ENCODE measurements at regions not wholly inside any gene's neighbourhood (a gene's known extent, or its start where the extent isn't known, plus 50 kb on each side); places are given as distances from the start of the nearest gene placed in this dataset.

DNA sequence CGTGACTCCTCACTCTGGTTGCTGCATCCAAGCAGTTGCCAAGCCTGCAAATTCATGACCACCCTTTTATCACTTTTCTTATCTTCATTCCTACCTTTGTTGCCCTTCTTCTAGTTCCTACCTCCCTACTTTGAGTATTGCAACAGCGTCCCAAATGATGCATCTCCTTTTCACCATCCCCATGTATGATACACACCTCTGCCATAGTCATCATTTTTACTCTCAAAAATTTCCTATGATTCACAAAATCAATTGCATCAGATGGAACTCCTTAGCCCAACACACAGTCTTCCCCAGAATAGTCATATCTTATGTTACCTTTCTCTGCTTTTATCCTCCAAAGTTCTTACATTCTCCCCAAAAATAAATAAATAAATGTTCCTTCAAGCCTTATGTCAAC is 262.6 kb downstream of the TBL1XR1 start:
- no peak for DNase-seq (ENCODE audit: low read depth, low spot score)
- no peak overlapping the region for H3K27ac ChIP-seq

DNA sequence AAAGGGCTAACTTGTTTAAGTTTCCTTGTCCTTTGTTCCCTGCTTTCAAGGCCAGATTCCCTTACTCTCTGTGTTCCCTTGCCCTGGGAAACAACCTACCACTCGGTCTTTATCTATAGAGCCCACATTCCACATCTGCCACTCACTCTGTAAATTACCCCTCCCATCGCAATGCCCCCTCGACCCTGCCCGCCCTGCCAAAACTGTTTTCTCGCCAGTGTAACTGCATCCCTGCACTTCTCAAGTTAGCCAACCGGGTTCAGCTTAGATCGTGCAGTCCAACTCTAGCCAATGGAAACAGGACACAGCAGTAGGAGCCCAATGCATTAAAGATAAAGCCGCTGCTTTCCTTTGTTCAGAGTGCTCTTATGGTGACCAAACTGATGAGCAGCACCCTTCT is 263.6 kb downstream of the TBL1XR1 start:
- no peak for DNase-seq (ENCODE audit: low read depth, low spot score)
- no peak overlapping the region for H3K27ac ChIP-seq

DNA sequence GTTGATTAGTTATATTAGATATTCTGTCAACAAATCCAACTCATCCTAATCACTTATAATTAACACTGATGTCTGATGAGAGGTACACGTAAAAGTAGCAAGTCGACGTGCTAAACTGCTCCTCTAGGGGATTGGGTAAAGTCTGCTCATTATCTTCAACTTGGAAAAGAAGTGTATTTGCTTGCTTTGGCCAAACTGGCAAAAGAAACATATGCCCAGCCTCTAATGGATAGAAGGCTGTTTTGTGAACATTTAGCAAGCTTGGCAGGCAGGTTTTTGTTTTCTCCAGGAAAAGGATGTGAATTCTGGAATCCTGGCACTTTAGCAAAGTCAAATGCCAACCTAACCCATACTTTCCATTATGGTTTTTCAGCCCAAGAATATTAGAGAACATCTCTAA is 264.8 kb downstream of the TBL1XR1 start:
- H3K27ac ChIP-seq = no peak overlapping the region
- no peak for DNase-seq (ENCODE audit: low read depth, low spot score)

DNA sequence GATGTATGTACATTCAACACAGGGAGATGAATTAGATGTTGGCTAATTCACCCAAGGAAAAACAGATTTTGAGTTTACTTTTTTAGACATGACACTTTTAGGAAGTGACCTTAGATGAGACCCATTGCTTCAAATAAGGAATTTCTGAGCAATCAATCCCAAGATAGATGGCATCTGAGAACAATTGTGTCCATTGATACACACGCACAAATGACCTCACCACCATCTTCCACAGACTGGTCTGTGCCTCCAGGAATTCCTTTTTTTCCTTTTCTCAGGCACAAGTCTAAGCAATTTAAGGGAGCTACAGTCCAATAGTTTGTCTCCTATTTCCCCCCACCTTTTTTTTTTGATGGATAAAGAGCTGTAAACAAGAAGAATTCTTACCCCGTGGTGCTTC is 265.3 kb downstream of the TBL1XR1 start:
- no peak for DNase-seq (ENCODE audit: low read depth, low spot score)
- no peak overlapping the region for H3K27ac ChIP-seq

DNA sequence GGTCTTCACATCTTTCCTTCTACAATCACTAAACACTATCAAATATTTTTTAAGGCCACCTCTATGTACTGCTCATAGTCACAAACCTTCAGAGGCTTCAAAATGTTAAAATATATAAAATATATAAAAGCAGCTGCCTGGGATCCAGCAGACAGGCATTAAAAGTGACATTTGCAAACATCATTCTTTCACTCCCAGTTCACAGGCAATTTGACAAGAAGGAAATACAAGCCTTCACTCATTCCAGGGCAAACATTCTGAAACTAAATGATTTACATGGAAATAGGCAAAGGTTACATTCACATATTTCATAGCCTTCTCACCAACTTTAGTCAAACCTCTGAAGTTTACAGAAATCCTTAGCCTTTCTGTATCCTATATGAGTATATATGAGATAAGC is 266.3 kb downstream of the TBL1XR1 start:
- H3K27ac ChIP-seq = no peak overlapping the region
- no peak for DNase-seq (ENCODE audit: low read depth, low spot score)

DNA sequence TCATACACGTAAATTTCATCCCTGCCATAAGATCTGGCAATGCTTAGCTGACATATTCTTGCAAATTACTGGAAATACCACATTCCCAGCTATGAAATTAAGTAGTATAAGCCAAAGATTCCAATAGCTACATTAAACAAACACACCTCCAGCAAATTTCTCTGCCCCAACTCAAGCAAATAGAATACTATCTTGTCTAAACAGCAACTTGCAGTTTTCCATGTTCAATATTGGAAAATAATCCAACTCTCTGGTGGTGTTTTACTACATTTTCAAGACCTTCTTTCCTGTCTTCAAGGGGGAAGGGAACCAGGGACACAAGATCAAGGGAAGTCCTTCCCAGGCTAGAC is 268.7 kb downstream of the TBL1XR1 start:
- no peak for DNase-seq (ENCODE audit: low read depth, low spot score)
- no peak overlapping the region for H3K27ac ChIP-seq

DNA sequence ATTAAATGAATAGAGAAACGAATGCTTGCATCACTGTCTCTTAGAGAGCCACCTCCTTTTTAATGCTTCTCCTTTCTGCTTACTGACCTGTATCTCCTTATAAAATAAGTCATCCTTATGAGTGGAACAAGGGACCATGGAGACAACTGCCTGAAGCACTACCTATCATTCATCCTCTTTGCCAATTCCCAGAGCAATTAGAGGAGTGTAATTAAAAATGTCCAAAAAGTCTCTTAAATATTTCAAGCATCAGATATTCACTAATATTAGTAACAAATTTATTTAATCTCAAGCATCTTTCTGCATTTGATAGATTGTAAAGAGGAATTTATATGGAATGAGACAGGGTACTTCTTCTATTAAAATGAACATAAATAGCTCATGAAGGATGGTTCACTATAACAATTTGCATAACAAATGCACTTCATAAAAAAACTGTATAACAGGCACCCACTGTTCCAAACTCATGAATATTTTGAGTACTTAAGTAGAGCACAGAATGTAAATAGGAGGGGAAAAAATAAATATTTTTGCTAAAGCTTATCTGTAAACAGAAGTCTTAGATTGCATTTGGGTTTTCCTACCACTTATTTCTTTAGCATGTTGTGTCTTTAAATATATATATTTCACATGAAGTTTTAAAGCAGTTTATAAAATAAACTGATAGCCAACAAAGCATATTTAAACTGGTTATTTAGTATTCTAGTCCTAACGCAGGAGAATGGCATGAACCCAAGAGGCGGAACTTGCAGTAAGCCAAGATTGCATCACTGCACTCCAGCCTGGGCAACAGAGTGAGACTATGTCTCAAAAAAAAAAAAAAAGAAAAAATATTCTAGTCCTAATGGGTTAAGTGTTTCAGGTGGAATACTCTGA is 269.3 kb downstream of the TBL1XR1 start:
- no peak overlapping the region for H3K27ac ChIP-seq
- no peak for DNase-seq (ENCODE audit: low read depth, low spot score)

DNA sequence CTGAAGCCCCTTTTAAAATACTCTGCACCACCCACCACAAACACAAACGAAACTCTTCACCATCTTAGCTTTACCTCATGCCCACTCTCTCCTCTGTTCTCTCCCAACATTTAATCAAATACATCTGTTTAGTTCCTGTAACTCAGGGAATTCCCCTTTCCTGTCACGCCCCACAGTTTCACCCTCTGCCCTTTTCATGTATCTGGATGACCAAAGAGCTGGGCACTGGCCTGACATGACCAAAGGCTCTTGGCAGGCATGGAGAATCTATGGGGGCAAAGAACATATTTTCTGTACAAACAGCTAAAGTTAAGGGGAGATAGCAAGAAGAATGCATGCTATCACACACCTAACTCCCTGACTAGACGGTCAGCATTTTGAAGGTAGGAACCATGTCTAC is 270.0 kb downstream of the TBL1XR1 start:
- no peak overlapping the region for H3K27ac ChIP-seq
- DNase-seq (ENCODE audit: low read depth, low spot score) = no peak

DNA sequence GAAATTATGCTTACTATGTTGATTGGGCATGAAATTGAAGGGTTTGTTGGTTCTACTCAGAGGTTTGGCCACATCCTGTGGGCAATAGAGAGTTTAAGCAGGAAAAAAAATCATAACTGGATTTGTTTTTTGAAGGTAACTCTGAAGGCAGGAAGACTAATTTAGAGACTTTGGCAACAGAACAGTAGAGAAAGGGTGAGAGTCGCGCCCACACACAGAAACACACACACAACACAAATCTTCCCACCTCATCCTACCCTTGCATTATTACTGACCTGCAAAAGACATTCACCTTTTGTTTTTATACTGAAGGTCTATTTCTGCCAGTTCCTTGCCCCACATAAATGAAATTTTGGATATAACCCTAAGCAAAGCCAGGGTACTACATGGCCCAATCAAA is 270.6 kb downstream of the TBL1XR1 start:
- DNase-seq (ENCODE audit: low read depth, low spot score) = no peak

DNA sequence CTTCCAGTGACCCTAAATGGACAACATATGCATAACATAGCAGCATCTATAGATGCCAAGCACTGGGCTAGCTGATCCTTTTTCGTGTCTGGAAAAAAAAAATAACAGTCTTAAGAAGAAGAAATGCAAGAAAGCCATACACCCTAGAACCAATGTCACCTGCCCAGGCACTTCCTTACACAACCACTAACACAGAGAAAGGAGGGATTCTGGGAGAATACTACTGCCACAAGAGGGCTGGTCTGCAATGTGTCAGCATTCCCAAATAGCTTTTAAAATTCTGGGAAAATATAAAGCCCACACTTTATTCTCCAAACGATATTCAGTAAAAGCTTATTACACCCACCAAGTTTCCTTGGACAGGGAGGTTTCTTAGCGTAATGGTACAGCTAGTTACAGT is 271.2 kb downstream of the TBL1XR1 start:
- no peak overlapping the region for H3K27ac ChIP-seq
- DNase-seq (ENCODE audit: low read depth, low spot score) = no peak

More for the DNA sequence above, 270.6 kb downstream of the TBL1XR1 start:
- H3K27ac ChIP-seq = no peak overlapping the region

DNA sequence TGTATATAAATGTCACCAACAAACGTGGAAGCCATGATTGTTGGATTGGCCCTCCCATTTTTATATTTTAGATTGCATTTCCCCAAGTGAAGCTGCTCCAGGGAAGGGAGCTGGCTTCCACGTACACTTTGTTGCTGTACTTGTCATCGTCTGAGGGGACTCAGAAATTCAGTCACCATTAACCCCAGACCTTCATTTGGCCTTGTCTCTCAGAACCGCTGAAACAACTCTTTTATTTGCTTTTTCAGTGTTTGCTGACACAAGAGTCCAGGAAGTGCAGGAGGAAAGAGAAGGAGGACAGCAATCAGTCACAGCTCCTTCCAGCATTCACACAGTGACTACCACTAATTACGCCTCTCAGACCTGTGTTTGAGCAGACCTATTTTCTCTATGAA is 276.5 kb downstream of the TBL1XR1 start:
- H3K27ac ChIP-seq = peak overlapping the region; percentile 33
- DNase-seq (ENCODE audit: low read depth, low spot score) = no peak

DNA sequence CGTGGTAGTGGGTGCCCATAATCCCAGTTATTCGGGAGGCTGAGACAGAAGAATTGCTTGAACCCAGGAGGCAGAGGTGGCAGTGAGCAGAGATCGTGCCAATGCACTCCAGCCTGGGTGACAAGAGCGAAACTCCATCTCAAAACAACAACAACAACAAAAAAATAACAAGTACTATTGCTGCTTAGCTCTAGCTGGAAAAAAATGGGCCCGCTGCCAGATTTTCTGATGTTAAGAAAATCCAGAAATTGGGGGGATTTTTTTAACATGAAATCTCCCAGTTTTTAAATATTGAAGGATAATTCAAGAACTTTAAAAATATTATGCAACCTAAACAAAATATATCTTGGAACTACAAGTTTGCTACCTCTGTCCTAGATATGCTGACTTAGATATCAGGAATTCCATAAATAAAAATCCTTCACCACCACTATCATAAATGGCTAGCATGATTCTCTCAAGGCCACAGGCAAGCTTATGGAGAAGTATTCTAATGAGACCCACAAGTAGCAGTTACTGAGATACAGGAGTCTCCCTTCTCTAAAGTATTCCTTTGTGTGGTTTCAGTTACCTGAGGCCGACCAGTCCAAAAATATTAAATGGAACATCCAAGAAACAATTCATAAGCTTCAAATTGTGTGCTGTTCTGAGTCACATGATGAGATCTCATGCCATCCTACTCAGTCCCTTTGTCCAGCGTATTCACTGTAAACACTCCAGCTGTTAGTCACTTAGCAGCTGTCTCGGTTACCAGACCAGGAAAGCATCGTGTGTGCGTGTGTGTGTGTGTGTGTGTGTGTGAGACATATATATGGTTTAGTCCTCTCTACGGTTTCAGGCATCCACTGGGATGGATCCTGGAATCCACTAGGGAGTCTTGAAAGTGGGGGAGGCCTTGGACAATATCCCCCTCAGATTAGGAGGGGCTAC is 277.2 kb downstream of the TBL1XR1 start:
- peak; percentile 88 for DNase-seq (ENCODE audit: low read depth, low spot score)
- peak overlapping the region; percentile 33 for H3K27ac ChIP-seq

DNA sequence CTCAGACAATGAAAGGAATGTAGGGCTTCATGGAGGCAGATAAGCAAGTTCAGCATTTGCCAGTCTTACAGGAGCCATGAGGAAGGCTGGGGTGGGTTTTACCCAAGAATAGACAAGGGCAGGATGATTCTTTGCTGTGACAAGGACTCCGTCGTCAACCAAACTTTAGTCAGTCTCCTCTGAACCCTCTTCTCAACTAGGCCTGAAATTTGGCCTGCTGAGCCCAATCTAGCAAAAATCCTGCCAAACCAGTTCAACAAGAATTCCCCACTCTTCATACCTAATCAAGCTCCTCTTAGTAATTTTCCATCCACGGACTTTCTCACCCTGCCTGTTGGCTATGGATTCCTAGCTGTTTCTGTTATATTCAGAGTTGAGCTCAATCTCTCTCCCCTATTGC is 280.5 kb downstream of the TBL1XR1 start:
- H3K27ac ChIP-seq = peak overlapping the region; percentile 30
- DNase-seq (ENCODE audit: low read depth, low spot score) = peak; percentile 33

DNA sequence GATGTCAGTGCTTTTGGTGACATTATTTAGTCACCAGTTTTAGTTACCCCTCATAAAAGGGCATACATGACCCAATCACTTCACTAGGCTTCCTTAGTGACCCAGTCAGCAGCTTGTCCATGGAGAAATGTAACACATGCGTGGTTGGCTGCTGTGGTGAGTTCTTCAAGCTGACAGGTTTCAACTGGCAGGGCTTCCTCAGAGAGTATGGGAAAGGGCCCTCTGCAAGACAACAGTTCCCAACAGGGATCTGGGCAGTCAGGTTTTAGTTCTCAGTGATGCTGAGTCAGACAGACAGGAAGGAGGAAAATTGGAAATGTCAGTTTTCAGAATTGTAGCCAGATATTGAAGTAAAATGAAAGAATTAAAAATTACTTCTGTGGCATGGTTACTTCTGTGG is 282.5 kb downstream of the TBL1XR1 start:
- H3K27ac ChIP-seq = peak overlapping the region; percentile 40
- DNase-seq (ENCODE audit: low read depth, low spot score) = peak; percentile 75

DNA sequence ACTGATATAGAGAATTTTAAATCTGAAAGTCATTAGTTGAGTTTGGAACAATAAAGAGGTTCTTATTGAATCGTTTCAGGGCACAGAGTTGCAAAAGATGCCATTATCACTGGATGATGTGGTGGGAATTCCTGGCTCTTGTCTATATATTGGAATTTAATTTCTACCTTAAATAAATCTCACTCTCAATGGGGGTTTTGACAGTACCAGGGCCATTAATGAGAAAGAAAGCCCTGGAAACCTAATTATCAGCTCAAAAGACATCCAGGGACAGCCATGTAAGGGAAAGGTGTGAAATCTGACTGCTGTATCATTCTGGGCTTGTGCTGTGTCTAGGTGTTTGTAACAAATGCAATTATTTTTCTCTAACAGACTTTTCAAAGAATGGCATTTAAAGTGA is 285.7 kb downstream of the TBL1XR1 start:
- H3K27ac ChIP-seq = no peak overlapping the region
- no peak for DNase-seq (ENCODE audit: low read depth, low spot score)

DNA sequence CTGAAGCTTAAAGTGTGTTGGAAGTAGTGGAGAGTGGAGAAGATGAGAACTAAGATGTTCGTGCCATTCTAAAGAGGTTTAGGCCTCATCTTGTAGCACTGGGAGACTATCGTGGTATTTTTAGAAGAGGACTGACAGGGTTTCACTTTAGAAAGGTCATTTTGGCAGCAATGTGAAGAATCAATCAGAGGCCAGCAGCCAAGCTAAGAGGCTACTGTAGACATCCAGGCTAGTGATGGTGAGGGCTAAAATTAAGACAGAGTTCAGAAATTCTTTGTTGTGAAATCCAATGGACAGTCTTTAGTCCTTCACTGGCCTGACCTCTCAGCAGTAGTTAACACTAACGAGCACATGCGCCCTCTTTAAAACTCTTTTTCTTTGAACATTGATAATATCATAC is 288.2 kb downstream of the TBL1XR1 start:
- no peak overlapping the region for H3K27ac ChIP-seq
- no peak for DNase-seq (ENCODE audit: low read depth, low spot score)

DNA sequence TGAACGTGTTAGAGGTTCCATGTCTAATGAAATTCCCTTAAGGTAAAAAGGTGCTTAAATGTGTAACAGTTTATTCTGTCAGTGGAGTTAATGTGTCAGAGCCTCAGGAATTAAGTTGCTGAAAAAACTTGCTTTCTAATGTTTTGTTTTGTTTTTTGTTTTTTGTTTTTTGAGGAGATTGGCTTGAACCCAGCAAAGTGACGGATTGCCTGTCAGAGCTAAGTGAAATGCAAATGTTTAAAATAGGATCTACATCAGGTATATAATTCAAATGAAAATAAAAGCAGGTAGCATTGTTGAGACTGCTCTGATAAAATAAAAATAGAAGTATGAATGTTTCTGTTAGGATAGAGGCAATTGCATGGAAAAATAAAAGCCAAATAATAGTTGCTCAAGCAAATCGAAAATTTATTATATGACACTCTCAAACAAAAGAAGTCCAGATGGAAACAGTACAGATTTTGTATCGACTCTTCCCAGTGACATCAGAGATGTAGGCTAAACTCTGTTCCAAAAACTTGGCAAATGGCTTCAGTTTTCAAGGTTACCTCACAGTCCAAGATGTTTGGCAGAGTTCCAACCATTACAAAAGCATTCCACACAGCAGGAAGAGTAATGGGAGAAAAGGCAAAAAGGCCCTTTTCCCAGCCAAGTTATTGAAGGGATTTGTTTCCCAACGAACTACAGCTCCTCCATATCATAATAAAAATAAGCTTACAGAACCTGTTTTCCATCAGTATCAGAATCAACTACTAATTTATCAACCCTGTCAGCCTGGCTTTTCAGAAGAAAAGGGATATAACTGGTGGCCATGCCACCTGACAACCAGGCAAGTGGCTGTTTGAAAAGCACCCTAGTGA is 291.0 kb downstream of the TBL1XR1 start:
- H3K27ac ChIP-seq = no peak overlapping the region
- no peak for DNase-seq (ENCODE audit: low read depth, low spot score)

DNA sequence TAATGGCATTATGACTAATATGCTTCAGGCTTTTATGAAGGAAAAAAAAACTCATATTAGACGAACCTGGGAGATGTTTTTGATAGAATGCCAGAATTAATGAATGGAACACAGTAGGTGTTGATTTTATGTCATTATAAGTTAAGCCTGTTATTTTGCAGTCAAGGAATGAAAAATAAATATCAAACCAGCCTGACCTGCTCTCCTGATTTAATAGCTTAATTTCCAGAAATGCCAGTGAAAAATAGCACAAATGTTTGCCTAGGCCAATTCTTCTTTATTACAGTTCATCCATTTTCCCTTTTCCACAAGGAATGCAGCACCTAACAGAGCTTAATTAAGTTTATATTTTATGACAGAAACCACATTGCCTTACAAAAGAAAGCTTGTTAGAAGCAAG is 292.0 kb downstream of the TBL1XR1 start:
- DNase-seq (ENCODE audit: low read depth, low spot score) = no peak
- H3K27ac ChIP-seq = no peak overlapping the region

DNA sequence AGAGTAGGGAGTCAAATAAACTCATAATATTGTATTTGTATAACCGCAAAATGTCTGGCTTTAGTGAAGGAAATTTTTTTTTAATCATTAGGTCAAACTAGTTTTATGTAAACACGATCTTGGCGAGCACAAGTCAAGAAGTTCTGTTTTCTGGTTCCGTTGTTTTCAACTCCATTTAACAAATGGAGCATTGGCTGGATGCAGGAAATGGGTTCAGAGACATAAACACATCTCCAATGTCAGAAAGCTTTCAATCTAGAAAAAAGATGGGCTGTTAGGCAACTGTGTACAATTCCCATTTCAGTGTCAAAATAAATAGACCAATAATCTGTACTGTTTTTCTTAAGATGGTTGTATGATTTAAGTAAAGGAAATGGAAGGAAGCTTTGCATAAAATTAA is 292.8 kb downstream of the TBL1XR1 start:
- DNase-seq (ENCODE audit: low read depth, low spot score) = no peak
- no peak overlapping the region for H3K27ac ChIP-seq

DNA sequence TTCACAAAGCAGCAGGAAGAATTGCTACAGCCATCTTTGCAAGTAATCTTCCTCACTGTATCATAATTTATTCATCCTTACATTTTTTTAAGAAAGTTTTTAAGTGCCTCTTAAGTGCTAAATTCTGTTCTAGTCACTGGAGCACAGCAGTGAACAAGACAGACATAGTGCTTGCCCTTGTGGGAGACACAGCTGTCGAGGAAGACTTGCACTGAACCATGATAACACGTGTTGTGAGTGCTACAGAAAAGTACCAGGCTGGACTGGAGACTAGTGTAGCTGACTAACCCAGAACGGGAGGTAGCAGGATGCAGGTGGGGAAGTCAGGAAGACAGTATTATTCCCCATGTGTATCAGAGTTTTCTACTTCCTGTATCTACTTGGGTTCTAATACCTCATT is 300.6 kb downstream of the TBL1XR1 start:
- DNase-seq (ENCODE audit: low read depth, low spot score) = no peak
- no peak overlapping the region for H3K27ac ChIP-seq
